GM18867 (cell line): ENCODE measurements at regions not wholly inside any gene's neighbourhood (a gene's known extent, or its start where the extent isn't known, plus 50 kb on each side); places are given as distances from the start of the nearest gene placed in this dataset.

Experiments used
- ATAC-seq: cut with Tn5 transposase; IDR thresholded peaks from one replicate; pipeline ENCODE4 v1.9.1; 2021; ENCODE audit warnings: mild to moderate bottlenecking, moderate library complexity; ENCODE audit not compliant: unreplicated experiment

DNA sequence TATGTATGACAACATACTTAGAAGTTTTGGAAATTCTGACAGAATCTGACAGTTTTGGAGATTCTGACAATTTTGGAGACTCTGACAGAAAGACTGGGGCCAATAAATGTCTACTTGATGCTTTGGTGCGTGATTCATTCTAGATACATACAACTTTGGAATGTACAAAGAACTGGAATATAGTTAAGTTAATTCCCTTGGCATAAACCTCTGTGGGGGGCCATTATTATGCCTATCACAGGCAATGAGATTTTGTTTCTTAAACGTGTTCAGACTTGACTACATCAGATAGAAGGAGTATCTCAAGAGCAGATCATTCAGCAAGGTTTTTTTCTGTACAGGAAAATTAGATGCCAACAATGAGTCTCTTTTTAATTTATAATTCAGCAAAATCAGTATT is 617.6 kb upstream of the ZNF717 start:
- ATAC-seq, result no peak

GRCh38 chr3:76403556-76403955 is 618.2 kb upstream of the ZNF717 start:
- no peak for ATAC-seq

GRCh38 chr3:76405196-76405595 is 619.8 kb upstream of the ZNF717 start:
- ATAC-seq, result no peak

GRCh38 chr3:76410762-76411281 is 625.5 kb upstream of the ZNF717 start:
- ATAC-seq, result no peak

GRCh38 chr3:76415384-76415783 is 624.5 kb upstream of the ROBO2 start:
- no peak for ATAC-seq

- ATAC-seq, result no peak
Measured at GRCh38 chr3:76429581-76430177, 610.2 kb upstream of the ROBO2 start.

GRCh38 chr3:76432396-76432795 is 607.5 kb upstream of the ROBO2 start:
- no peak for ATAC-seq

GRCh38 chr3:76436894-76437293 is 603.0 kb upstream of the ROBO2 start:
- ATAC-seq, result no peak

GRCh38 chr3:76438971-76439370 is 600.9 kb upstream of the ROBO2 start:
- no peak for ATAC-seq

DNA sequence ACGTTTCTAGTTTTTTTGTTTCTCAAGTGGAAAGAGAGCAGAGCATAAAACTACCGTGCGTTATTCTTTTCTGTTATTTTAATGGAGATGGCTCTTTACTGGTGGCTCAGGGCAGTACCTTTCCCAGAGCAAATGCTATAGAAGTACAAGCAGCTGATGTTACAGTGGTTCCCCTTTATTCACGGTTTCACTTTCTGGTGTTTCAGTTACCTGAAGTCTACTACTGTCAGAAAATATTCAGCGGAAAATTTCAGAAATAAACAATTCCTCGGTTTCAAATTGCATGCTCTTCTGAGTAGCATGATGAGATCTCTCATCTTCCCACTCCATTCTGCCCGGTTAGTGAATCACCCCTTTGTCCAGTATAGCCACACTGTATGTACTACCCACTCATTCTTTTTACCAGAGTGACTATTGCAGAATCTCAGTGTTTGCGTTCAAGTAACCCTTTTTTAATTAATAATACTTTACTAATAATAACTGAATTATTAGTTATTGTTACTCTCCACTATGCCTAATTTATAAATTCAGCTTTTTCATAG is 597.5 kb upstream of the ROBO2 start:
- ATAC-seq, result no peak

- ATAC-seq, result no peak
Measured at GRCh38 chr3:76456322-76456721, 583.6 kb upstream of the ROBO2 start.

- no peak for ATAC-seq
Measured at GRCh38 chr3:76463501-76463900, 576.4 kb upstream of the ROBO2 start.

DNA sequence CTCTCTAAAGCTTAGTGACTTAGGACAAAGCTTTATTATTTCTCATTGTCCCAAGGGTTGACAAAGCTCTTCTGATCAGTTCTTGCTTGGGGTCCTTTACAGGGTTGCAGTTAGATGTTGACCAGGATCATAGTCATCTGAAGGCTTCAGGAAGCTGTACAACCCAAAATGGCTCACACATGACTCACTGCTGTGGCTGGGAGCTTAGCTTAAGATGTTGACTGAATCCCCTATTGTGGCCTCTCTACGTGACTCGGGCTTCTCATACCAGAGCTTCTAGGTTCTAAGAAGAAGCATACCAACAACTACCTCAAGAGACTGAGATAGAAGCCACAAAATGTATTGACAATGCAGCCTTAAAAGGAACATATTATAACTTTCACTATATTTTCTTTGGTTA is 569.6 kb upstream of the ROBO2 start:
- ATAC-seq, result no peak

DNA sequence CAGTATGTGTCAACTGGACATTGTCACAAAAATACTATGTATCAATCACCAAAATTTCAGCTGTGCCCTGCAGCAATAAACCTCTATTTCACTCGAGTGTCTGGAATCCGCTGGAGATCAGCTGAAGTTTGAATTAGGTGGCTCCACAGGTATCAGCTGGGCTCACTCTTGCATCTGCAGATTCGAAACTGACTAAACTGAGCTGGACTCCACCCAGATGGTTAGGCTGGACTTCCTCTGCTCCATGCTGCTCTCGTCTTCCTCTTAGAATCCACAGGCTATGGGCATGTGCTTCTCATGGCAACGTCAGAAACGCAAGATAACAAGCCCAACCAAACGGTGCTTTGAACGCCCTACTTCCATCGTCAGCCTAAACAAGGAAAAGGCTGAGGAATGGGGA is 565.3 kb upstream of the ROBO2 start:
- no peak for ATAC-seq

- ATAC-seq, result no peak
Measured at GRCh38 chr3:76479161-76479650, 560.7 kb upstream of the ROBO2 start.

DNA sequence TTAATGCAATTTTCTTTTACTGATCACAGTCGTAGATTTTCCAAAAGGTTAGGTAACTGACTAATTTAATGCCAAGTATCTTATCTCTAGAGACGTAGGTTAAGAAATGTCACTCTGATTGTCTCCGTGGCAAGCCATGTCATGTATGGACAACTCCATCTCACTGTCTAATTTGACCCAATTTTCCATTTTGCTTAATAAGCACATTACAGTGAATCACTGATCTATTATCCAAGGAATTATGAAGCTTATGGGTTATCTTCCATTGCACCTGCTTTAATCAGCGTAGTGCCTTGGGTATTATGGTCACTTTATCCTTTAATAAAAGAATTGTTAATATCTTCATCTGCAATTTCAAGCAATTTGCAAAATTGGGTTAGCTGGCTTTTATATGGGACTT is 557.4 kb upstream of the ROBO2 start:
- no peak for ATAC-seq

GRCh38 chr3:76487446-76487845 is 552.5 kb upstream of the ROBO2 start:
- no peak for ATAC-seq

DNA sequence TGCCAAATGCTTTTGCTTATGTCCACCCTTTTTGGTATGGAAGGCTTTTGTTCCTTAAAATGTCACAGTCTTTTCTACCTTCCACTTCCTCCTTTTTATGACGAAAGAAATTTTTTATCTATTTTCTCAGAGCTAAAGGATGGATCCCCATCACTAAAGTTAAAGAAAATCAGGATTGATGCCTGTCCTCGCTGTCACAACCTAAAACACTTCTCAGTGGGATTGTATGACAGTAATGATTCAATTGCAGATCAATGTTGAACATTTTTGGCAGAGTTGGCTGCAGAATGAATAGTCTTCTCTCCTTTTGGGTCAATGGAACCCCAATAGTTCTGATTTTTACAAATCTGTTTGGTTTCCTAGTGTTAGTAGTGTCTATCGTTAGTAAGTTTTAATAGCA is 549.8 kb upstream of the ROBO2 start:
- no peak for ATAC-seq

GRCh38 chr3:76495216-76495615 is 544.7 kb upstream of the ROBO2 start:
- no peak for ATAC-seq

DNA sequence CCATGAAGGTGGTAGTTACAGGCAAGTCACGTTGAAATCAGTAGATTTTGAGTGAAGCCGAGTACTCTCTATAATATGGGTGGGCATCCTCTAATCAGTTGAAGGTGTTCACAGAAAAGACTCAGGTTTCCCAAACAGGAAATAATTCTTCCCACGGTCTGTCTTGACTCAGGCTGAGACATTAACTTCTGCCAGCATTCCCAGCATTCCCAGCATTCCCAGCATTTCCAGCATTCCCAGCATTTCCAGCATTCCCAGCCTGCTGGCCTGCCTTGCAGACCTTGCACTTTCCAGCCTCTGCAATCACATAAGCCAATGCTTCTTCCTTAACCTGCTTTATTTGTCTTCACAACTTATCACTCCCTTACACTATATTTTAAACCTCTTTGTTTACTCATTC is 542.3 kb upstream of the ROBO2 start:
- no peak for ATAC-seq

- no peak for ATAC-seq
Measured at GRCh38 chr3:76500746-76501275, 539.1 kb upstream of the ROBO2 start.

DNA sequence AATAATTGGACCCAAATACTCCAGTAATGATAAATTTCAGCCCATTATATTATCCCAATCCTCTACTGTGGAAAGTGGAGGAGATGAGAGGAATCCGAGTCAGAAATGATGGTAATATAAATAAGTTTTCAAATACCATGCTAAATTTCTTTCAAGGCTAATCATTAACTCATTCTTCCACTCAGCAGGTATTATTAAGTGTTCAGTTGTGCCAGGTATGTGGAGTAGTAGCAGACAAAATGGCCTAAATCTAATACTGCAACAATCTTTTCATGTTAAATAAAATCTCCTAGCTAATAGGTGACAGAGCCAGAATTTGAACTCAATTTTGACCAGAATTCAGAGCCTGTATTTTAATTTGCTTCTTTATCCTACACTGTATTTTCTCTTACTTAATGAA is 538.6 kb upstream of the ROBO2 start:
- no peak for ATAC-seq

DNA sequence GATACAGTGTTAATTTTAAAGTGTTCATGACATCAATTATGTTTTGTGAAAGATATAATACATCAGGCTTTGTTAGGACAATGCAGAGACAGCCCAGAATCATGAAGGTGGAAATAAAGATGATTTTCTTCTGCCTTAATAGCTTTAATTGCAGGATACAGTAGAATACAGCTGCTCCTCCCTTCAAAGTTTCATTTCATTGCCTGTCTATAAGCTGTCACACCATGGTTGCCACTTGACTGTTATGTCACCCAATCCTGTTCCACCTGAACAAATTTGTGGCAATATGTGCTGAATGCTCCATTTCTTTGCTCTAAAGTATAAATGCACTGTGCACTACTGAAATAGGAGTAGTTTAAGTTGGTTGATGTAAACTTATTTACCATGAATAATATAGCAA is 537.8 kb upstream of the ROBO2 start:
- ATAC-seq, result no peak
